ENCODE measurements at regions not wholly inside any gene's neighbourhood (a gene's known extent, or its start where the extent isn't known, plus 50 kb on each side); places are given as distances from the start of the nearest gene placed in this dataset.

DNA sequence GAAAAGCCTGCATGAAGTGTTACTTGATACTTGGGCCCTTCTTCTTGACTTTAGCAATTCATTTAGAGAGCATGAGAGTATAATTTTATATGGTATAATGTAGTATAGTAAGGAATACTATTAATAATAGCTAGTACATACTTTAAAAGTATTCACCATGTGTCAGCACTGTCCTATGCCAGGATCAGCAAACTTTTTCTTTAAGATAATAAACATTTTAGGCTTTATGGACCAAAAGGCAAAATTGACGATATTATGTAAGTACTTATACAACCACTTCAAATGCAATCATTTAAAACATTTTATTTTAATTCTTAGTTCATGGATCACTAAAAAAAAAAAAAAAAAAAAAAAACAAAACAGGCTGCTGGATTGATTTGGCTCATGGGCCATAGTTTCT, 163.9 kb downstream of the IBTK start:
- no peak for ATAC-seq (ENCODE audit: low FRiP score)
- no peak for DNase-seq (ENCODE audit: low spot score)
- TF ChIP-seq CTCF (IDR thresholded peaks at IDR 0.05): no peak

- no peak for DNase-seq (ENCODE audit: low spot score)
- no peak for TF ChIP-seq CTCF (IDR thresholded peaks at IDR 0.05)
- ATAC-seq (ENCODE audit: low FRiP score): no peak
Observed at GRCh38 chr6:82080767-82081166, 166.8 kb downstream of the IBTK start.

DNA sequence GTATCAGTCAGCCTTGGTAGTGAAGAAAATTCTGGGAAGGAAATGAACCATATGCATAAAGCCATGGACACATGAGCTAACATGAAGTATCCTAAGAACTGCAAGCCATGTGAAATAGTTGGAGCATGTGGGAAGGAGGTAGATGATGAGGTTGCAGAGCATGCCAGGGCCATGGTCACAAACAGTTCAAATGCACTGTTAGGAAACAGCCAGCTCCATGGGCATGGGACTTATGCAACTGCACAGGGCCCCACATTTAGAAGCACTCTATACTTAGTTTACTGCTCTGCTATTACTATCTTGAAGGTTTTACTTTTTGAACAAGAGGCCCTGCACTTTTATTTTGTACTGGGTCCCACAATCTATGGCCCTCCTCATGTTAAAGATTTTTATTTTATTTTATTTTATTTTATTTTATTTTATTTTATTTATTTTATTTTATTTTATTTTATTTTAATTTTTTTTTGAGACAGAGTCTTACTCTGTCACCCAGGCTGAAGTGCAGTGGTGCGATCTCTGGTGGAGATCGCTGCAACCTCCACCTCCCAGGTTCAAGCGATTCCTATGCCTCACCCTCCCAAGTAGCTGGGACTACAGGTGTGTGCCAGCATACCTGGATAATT, 169.1 kb downstream of the IBTK start:
- ATAC-seq (ENCODE audit: low FRiP score) (no peak), DNase-seq (ENCODE audit: low spot score) (no peak)
- TF ChIP-seq CTCF (IDR thresholded peaks at IDR 0.05): no peak

DNA sequence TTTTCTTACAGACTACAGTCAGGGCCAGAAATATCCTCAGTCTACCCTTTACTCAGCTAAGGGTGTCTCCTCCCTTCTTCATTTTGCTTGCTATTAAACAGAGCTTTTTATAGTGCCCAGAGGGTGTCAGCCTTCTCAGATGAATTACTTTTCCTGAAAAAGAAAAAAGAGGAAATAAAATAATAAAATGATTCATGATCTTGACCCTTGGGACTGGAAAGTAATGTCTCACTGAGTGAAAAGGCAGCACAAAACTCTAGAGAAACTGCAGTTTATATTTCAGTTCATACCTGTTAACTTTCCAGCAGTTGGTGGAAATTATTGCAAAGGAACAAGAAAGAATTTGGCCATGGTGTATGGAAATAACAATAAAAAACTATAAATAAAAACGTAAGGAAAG, 170.6 kb downstream of the IBTK start:
- DNase-seq (ENCODE audit: low spot score): no peak
- ATAC-seq (ENCODE audit: low FRiP score): no peak
- TF ChIP-seq CTCF (IDR thresholded peaks at IDR 0.05): no peak

DNA sequence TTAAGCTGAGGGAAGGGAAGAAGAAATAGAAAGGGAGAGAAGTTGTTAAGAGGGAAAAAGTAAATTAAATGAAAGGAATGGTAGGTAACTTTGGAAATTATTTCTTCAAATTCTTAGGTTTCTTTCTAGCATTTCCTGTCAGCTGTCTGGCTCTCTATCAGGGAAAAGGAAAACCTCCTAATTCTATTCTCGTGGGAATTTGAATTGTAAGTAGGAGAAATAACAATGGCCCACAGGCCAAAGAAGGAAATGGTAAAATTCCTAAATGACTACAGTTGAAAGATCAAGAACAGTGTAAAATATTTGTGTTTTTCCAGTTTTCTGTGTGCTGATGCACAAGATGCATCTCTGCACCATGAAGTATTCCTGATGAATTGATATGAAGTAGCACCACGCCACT, 173.0 kb downstream of the IBTK start:
- ATAC-seq (ENCODE audit: low FRiP score): no peak
- DNase-seq (ENCODE audit: low spot score): no peak
- TF ChIP-seq CTCF (IDR thresholded peaks at IDR 0.05): no peak

GRCh38 chr6:82073484-82073883, 174.1 kb downstream of the IBTK start:
- TF ChIP-seq CTCF (IDR thresholded peaks at IDR 0.05): no peak
- ATAC-seq (ENCODE audit: low FRiP score) (no peak), DNase-seq (ENCODE audit: low spot score) (no peak)

DNA sequence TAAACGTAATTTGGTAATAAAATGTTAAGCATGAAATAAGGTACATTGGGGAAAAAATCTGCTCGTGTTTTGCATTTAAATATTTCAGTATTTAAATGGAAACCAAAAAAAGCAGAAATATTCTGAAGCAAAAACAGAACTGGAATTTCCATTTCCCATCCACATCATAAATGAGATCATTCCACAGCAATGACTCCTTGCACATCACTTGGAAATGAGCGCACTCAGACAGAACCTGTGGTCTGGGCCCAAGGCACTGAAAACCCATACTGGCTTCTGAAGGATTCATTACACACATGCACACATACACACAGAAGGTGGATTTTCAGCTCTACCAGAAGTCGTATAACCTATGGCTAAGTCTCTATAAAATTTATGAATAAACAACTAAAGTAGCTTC, 174.8 kb downstream of the IBTK start:
- DNase-seq (ENCODE audit: low spot score): no peak
- no peak for TF ChIP-seq CTCF (IDR thresholded peaks at IDR 0.05)
- no peak for ATAC-seq (ENCODE audit: low FRiP score)
